ENCODE measurements at regions not wholly inside any gene's neighbourhood (a gene's known extent, or its start where the extent isn't known, plus 50 kb on each side); places are given as distances from the start of the nearest gene placed in this dataset.
"Not testable (repeated sequence)": the region's sequence is repeated elsewhere in the genome, so short reads cannot be mapped to it uniquely, and the experiment has no call there.

- not testable (repeated sequence) for DNase-seq (ENCODE audit: low spot score)
Observed at GRCh38 chr15:30760633-30761032, 134.7 kb downstream of the ARHGAP11B start.

GRCh38 chr15:30761365-30761764, 135.4 kb downstream of the ARHGAP11B start:
- not testable (repeated sequence) for DNase-seq (ENCODE audit: low spot score)

- not testable (repeated sequence) for DNase-seq (ENCODE audit: low spot score)
Observed at GRCh38 chr15:30769390-30770124, 134.2 kb upstream of the FAN1 start.

- no peak for DNase-seq (ENCODE audit: low spot score)
Observed at GRCh38 chr15:30770759-30771158, 133.0 kb upstream of the FAN1 start.

GRCh38 chr15:30783019-30783418, 120.7 kb upstream of the FAN1 start:
- no peak for DNase-seq (ENCODE audit: low spot score)

- no peak for DNase-seq (ENCODE audit: low spot score)
Observed at GRCh38 chr15:30788595-30788994, 115.1 kb upstream of the FAN1 start.

- no peak for DNase-seq (ENCODE audit: low spot score)
Observed at GRCh38 chr15:30791239-30792175, 112.2 kb upstream of the FAN1 start.

GRCh38 chr15:30792843-30793242, 110.9 kb upstream of the FAN1 start:
- DNase-seq (ENCODE audit: low spot score) = not testable (repeated sequence)

GRCh38 chr15:30794388-30794787, 109.3 kb upstream of the FAN1 start:
- no peak for DNase-seq (ENCODE audit: low spot score)

GRCh38 chr15:30799565-30799964, 104.2 kb upstream of the FAN1 start:
- DNase-seq (ENCODE audit: low spot score) = not testable (repeated sequence)

- not testable (repeated sequence) for DNase-seq (ENCODE audit: low spot score)
Observed at GRCh38 chr15:30801140-30801895, 102.4 kb upstream of the FAN1 start.

GRCh38 chr15:30802001-30802400, 101.7 kb upstream of the FAN1 start:
- not testable (repeated sequence) for DNase-seq (ENCODE audit: low spot score)

GRCh38 chr15:30803703-30804102, 100.0 kb upstream of the FAN1 start:
- not testable (repeated sequence) for DNase-seq (ENCODE audit: low spot score)

GRCh38 chr15:30816430-30816829, 87.3 kb upstream of the FAN1 start:
- DNase-seq (ENCODE audit: low spot score) = no peak

GRCh38 chr15:30823068-30823813, 80.5 kb upstream of the FAN1 start:
- DNase-seq (ENCODE audit: low spot score) = not testable (repeated sequence)

- no peak for DNase-seq (ENCODE audit: low spot score)
Observed at GRCh38 chr15:30824518-30825195, 79.1 kb upstream of the FAN1 start.

GRCh38 chr15:30827625-30828303, 76.0 kb upstream of the FAN1 start:
- DNase-seq (ENCODE audit: low spot score) = no peak

- peak; percentile 27 for DNase-seq (ENCODE audit: low spot score)
Observed at GRCh38 chr15:30828304-30828639, 75.4 kb upstream of the FAN1 start.

GRCh38 chr15:30830961-30831360, 72.8 kb upstream of the FAN1 start:
- DNase-seq (ENCODE audit: low spot score) = no peak

GRCh38 chr15:30833379-30833778, 70.3 kb upstream of the FAN1 start:
- DNase-seq (ENCODE audit: low spot score) = not testable (repeated sequence)
